Hematopoietic multipotent progenitor cell treated with erythropoietin and hydrocortisone succinate and interleukin-3 and kit ligand, for 15 days (in vitro differentiated cells): ENCODE measurements at regions not wholly inside any gene's neighbourhood (a gene's known extent, or its start where the extent isn't known, plus 50 kb on each side); places are given as distances from the start of the nearest gene placed in this dataset.

ENCODE experiments used
- DNase-seq: peaks from one replicate; pipeline ENCODE4 v3.0.0-alpha.2; 2015; ENCODE audit warnings: low spot score

GRCh38 chr1:96306809-96307560 is 414.6 kb upstream of the PTBP2 start:
- DNase-seq: no peak

DNA sequence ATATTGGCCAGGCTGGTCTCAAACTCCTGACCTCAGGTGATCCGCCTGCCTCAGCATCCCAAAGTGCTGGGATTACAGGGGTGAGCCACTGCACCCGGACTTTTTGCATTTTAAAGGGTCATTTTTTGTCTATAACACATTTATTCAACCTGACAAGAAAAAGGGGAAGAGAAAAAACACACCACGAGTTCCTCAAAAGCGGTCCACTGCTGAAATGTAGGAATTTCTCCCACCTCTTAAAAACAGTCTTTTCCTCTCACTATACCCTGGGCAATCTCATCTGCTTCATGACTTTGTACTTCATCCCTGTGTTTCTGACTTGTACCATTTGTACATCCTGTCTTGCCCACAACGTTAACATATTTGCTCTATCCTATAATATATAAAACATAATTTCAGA is 413.3 kb upstream of the PTBP2 start:
- no peak for DNase-seq

DNA sequence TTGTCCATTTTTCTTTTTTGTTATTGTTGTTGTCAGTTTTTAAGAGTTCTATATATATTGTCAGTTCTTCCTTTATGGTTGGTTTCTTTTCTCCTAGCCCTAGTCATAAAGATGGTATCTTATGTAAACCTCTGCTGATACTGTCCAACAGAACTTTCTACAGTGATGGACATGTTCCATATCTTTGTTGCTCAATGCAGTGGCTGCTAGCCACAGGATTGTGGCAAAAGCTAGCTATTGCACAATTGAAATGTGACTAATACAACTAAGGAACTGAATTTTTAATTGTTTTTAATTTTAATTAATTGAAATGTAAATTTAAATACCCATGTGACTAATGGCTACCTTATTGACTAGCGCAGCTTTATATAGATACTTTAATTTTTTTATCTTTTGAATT is 411.8 kb upstream of the PTBP2 start:
- no peak for DNase-seq

DNA sequence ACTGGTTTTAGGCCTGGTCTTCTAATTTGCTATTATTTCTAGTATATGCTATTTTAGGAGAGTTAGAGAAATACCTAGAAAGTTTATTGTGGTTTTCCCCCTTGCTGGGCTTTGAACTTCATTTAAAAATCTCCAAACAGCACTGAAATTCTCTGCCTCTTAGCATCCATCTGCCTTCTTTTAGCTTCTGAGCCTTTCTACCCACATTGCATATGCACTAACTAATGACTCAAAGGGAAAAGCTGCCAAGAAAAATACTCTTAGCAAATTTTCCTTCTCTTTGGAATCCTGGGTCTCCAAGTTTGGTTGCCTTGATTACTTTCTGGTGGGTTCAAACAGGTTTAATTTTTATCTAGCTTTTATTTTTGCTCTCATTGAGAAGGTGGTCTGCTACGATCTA is 408.4 kb upstream of the PTBP2 start:
- no peak for DNase-seq

DNA sequence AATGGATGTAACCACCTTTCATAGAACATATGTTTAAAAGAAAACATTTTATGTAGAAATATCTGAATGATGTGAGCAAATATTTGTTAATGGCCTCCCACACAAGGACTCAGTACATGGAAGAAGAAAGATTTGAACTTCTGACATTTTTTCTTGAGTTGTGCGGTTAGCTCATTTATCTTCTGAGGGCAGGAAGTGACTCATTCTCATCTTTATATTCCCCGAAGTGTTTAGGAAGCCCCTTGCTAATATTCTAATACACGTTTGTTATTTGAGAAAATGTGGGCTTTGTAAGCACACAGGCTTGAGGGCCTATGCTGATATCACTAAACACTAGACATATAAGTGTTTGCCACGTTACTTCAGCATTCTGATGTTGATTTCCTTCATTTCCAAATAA is 392.5 kb upstream of the PTBP2 start:
- no peak for DNase-seq

- DNase-seq: no peak
Measured at GRCh38 chr1:96331596-96331995, 390.0 kb upstream of the PTBP2 start.

DNA sequence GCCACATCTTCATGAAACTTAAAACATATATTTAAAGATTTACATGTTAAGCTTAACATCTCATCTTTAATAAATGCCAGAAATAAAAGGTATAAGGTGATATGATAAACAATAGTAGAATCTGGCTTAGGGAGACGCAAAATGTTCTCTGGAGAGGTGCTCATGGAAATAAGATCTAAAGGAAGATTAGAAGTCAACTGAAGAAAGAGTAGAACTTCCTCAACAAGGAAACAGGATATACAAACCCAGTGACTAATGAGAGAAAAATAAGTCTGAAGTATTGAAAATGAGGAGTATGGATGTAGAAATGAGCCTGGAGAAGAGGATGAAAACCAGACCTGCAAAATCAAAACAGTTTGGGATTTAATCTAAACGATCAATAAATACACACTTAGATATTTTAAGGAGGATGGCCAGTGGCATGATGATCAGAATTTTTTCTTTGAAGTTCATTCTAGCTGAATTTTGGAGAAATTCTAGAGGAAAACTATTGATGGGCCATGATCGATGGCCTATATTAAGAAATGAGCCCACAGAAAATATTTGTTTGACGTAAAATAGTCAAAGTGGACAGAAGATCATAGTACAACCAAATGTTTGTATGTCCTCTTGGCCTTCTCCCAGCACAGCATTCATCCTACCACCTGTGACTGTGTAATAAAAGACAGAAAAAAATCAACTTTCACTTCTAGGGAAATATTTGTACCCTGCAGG is 387.9 kb upstream of the PTBP2 start:
- no peak for DNase-seq

- DNase-seq: no peak
Measured at GRCh38 chr1:96334236-96334557, 387.4 kb upstream of the PTBP2 start.

GRCh38 chr1:96338622-96339021 is 383.0 kb upstream of the PTBP2 start:
- no peak for DNase-seq

- DNase-seq: no peak
Measured at GRCh38 chr1:96340686-96341085, 380.9 kb upstream of the PTBP2 start.

- DNase-seq: no peak
Measured at GRCh38 chr1:96346719-96347118, 374.9 kb upstream of the PTBP2 start.

- DNase-seq: no peak
Measured at GRCh38 chr1:96349896-96350295, 371.7 kb upstream of the PTBP2 start.

DNA sequence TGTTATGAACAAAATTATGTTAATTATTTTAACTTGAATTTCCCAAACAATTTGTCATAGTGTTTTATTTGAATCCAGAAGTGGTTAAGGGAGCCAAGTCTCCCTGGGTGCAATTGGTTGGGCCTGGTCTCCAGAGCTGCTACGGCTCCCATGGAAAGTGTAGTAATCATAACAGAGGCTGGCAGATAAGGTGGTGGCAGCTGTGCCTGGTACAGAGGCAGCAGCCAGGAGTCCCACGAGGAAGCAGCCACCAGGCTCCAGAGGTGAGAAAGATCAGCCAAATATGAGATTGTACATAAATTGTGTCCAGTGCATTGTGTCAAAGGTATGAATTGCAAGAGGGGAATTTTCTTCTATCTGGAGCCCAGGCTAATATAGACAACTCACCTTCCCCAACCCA is 368.9 kb upstream of the PTBP2 start:
- no peak for DNase-seq

GRCh38 chr1:96355521-96355920 is 366.1 kb upstream of the PTBP2 start:
- no peak for DNase-seq

DNA sequence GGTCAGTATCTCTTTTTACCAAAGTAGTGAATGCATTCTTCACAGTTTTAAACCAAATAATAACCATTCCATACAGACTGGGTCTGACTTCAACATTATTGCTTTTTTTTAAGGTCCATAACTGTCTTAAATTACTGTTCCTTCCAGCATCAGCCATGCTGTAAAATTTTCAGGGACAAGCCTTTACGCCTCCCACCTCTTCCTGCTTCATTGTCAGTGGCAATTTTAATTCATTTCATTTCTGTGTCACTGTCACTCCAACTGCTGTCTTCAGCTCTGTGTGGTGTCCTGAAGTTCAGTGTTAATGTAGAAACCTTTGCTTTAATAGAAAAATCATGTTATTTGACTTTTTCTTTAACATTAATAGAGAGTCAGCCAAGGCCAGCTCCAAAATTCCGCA is 365.6 kb upstream of the PTBP2 start:
- DNase-seq: no peak

DNA sequence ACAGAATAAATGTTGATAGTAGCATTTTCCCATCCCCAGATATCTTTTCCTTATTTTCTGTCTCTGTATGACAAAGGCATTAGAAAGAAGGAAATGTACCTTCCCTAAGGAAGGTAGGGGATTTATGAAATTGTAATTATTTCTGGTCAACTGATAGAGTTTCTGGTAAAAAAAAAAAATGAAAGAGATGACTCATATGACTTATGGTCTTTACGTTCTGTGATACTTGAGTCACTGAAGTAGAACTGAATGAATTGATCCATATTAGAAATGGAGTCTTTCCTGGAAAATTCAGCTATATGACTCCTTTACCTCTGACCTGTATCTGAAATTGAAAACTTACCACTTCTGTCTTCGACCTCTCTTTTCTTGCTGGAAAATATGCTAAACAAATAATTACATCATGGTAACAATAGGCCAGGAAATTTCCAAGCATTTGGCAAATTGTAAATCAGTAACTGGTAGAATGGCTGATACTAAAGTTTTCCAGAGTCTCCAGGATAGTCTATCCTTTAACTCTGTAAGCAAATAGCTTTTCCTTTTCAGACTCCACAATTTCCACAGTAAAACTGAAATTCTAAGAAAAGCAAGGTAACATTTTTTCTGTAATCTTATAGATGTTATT is 364.3 kb upstream of the PTBP2 start:
- no peak for DNase-seq

GRCh38 chr1:96358057-96358456 is 363.5 kb upstream of the PTBP2 start:
- no peak for DNase-seq

GRCh38 chr1:96360036-96360795 is 361.4 kb upstream of the PTBP2 start:
- no peak for DNase-seq

DNA sequence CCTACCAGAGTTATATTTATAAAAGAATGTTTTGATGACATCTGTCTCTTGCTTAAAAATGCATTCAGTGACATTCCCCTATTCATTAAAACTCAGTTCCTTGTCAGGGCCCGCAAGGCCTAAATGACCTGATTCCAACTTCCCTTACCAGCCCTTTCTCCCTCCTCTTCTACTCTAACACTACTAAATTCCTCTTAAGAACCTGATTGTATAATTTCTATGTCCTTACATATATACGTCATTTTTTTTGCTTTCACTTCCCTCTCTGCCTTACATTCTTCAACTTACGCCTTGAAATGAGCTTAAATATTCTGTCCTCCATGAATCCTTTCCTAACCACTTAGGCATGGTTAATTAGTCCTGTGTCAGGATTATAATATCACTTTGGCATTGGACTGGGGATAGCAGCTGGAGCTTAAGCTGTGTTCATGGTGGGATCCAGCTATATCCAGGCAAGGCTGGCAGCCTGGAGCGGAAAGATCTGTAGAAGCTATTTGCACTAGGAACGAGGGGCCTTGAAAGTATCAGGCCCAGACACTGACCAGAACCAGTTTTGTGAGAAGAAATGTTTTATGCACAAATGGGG is 360.2 kb upstream of the PTBP2 start:
- no peak for DNase-seq

DNA sequence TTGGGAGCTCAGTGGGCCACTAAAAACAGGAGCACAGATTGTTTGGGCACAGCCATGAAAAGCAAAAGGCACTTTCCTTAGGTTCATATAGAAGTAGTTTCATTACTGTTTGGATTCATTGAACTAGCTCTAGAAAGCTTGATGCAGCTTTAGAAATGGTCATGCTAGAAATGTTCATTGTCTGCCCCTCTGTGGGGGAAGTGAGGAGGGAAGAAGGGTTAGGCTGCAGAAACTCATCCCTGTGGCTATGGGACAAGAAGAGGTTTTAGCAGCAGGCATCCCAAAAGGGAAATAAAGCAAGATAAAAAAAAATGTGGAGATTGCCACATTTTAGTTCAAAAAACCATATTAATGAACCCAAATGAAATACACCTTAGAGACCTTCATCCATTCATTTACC is 359.6 kb upstream of the PTBP2 start:
- no peak for DNase-seq

DNA sequence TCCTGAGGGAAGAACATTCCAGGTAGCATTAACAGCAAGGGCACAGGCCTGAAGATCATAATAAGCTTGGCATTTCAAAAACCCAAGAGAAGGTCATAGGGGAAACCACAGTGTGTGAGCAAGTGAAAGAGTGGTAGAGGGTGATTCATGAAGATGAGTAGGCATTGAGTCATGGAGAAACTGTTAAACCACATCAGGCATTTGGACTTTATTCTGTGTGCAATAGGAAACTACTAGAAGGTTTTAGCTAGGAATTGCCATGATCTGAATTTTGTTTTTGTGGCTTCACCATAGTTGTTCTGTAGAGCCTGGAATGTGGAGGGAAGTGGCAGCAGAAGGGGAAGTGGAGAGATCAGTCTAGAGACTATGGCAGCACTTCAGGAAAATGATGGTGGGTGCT is 359.0 kb upstream of the PTBP2 start:
- DNase-seq: no peak

DNA sequence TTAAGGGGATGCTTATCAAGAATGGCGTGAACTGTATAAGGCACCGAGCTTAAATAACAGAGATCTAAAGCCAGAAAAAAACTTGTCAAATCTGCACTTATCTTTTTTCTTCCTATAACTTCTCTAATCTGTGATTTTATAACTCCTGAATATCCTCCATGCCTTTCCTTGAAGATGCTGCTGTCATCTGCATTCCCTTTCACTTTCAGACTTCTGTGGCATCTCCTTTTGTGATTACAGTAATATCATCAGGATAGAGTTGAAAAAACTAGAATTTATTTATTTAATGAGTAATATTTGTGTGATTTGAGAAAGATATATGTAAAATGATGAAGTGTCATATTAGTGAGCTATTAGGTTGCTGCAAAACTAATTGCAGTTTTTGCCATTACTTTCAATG is 357.8 kb upstream of the PTBP2 start:
- DNase-seq: no peak
